MCF 10A (cell line): ENCODE measurements at regions not wholly inside any gene's neighbourhood (a gene's known extent, or its start where the extent isn't known, plus 50 kb on each side); places are given as distances from the start of the nearest gene placed in this dataset.

ENCODE experiments used
- BruUV-seq: library from RNA; stranded (reverse); fragments of 400-500 nt; replicated peaks from 2 replicates; lab custom pipeline; 2021; lab: Mats Ljungman, UMichigan
- CTCF ChIA-PET: fragments of 300-600 bp; sonication (Branson Sonifier 250); formaldehyde crosslinking; extraction: SDS; loops from one replicate; lab custom pipeline; 2021; ENCODE audit warnings: antibody characterized with exemption, inconsistent platforms; lab: Yijun Ruan, JAX
- POLR2A ChIA-PET: fragments of 300-600, 350-650 bp; sonication (Branson Sonifier 250); formaldehyde crosslinking; extraction: SDS; loops from one replicate; lab custom pipeline; 2020; ENCODE audit warnings: antibody characterized with exemption, inconsistent platforms; lab: Yijun Ruan, JAX
- DNase-seq: peaks from one replicate; pipeline ENCODE4 v3.0.0-alpha.2; 2018; ENCODE audit not compliant: unreplicated experiment
- H3K27ac Mint-ChIP-seq: one replicate; pipeline ENCODE4 v1.8.0; 2022; ENCODE audit warnings: mild to moderate bottlenecking, low read depth, mixed read lengths; ENCODE audit not compliant: unreplicated experiment
- H3K27me3 Mint-ChIP-seq: one replicate; pipeline ENCODE4 v1.8.0; 2022; ENCODE audit warnings: mixed read lengths; ENCODE audit not compliant: insufficient read depth, unreplicated experiment
- H3K36me3 Mint-ChIP-seq: one replicate; pipeline ENCODE4 v1.8.0; 2022; ENCODE audit warnings: mild to moderate bottlenecking, moderate library complexity, mixed read lengths; ENCODE audit not compliant: insufficient read depth, unreplicated experiment
- H3K4me1 Mint-ChIP-seq: one replicate; pipeline ENCODE4 v1.8.0; 2022; ENCODE audit warnings: mixed read lengths; ENCODE audit not compliant: insufficient read depth, unreplicated experiment
- H3K4me3 Mint-ChIP-seq: one replicate; pipeline ENCODE4 v1.8.0; 2022; ENCODE audit warnings: mild to moderate bottlenecking, moderate library complexity, mixed read lengths; ENCODE audit not compliant: unreplicated experiment
- H3K9me3 Mint-ChIP-seq: one replicate; pipeline ENCODE4 v1.8.0; 2022; ENCODE audit warnings: mixed read lengths; ENCODE audit not compliant: unreplicated experiment
- CTCF ChIP-seq: fragments of 200-600 bp; IDR thresholded peaks from one replicate; pipeline ENCODE4 v1.8.0; 2022; ENCODE audit warnings: antibody characterized with exemption, mild to moderate bottlenecking; ENCODE audit not compliant: unreplicated experiment
- intact Hi-C: fragments of 100-400 bp; cut with micrococcal nuclease; formaldehyde crosslinking; loops from 2 replicates; pipeline ENCODE4 v1.14.1; 2022

GRCh38 chr7:37541810-37542443 is 93.3 kb upstream of the ELMO1 start:
- Mint-ChIP-seq H3K27me3 (no peaks in the 10 kb centered on the region), H3K4me1 (peaks cover 4% of the 10 kb centered on the region), H3K36me3 (no peaks in the 10 kb centered on the region), H3K4me3 (no peak overlapping the region), H3K9me3 (peaks cover 7% of the 10 kb centered on the region), H3K27ac (no peak overlapping the region)
- ChIA-PET CTCF (no interaction called here), POLR2A (no interaction called here)
- intact Hi-C loops, result no loop called here
- no peak for DNase-seq
- BruUV-seq, result no TSS peak
- TF ChIP-seq CTCF, result no peak

- no peak for DNase-seq
- POLR2A ChIA-PET, result interaction anchor here (0.6 kb wide), 1 partner anchor 221 kb away, joined by 3 read pairs; no protein-coding TSS in a partner anchor
- Mint-ChIP-seq H3K27me3 (no peaks in the 10 kb centered on the region), H3K36me3 (no peaks in the 10 kb centered on the region), H3K27ac (no peak overlapping the region), H3K9me3 (peaks cover 7% of the 10 kb centered on the region), H3K4me3 (no peak overlapping the region), H3K4me1 (peaks cover 10% of the 10 kb centered on the region)
- TF ChIP-seq CTCF, result no peak
- no TSS peak for BruUV-seq
- CTCF ChIA-PET, result interaction anchor here (0.6 to 1.3 kb wide), 4 partner anchors 11 to 1208 kb away, joined by 3 to 5 read pairs (median 3); no protein-coding TSS in a partner anchor
- intact Hi-C loops, result no loop called here
Measured at GRCh38 chr7:37545619-37546534, 97.2 kb upstream of the ELMO1 start.

GRCh38 chr7:37546677-37547076 is 98.0 kb upstream of the ELMO1 start:
- no TSS peak for BruUV-seq
- ChIA-PET POLR2A (no interaction called here), CTCF (no interaction called here)
- H3K27me3 Mint-ChIP-seq, result no peaks in the 10 kb centered on the region
- intact Hi-C loops, result no loop called here
- DNase-seq, result peak; percentile 11
- H3K4me3 Mint-ChIP-seq, result no peak overlapping the region
- H3K27ac Mint-ChIP-seq, result no peak overlapping the region
- peaks cover 10% of the 10 kb centered on the region for H3K4me1 Mint-ChIP-seq
- H3K9me3 Mint-ChIP-seq, result peaks cover 7% of the 10 kb centered on the region
- TF ChIP-seq CTCF, result no peak
- no peaks in the 10 kb centered on the region for H3K36me3 Mint-ChIP-seq
